SK-N-SH (cell line): ENCODE measurements at regions not wholly inside any gene's neighbourhood (a gene's known extent, or its start where the extent isn't known, plus 50 kb on each side); places are given as distances from the start of the nearest gene placed in this dataset.

Source experiments
- CTCF ChIA-PET: fragments of 300-600, 350-600 bp; formaldehyde crosslinking; extraction: SDS; loops from one replicate; lab custom pipeline; 2021; lab: Yijun Ruan, JAX
- POLR2A ChIA-PET: fragments of 350-600 bp; sonication (Branson Sonifier 250); formaldehyde crosslinking; extraction: SDS; loops from one replicate; lab custom pipeline; 2020; ENCODE audit warnings: antibody characterized with exemption, inconsistent platforms; lab: Yijun Ruan, JAX
- DNase-seq: peaks from one replicate; pipeline ENCODE4 v3.0.0; 2012
- H2AFZ ChIP-seq: fragments of 200-600 bp; sonication (generic); 2 replicates; pipeline ENCODE4 v1.8.1; 2016; ENCODE audit warnings: antibody characterized with exemption, mild to moderate bottlenecking, low read depth
- H3F3A ChIP-seq: fragments of 200-600 bp; sonication (generic); replicated peaks from 2 replicates; pipeline ENCODE3; 2016; ENCODE audit warnings: antibody characterized with exemption, mild to moderate bottlenecking; ENCODE audit not compliant: insufficient read depth
- H3K27ac ChIP-seq, 2 experiments: fragments of 200-500 bp in 1 of 2; fragments of 200-600 bp in 1 of 2; sonication (Bioruptor generic) in 1 of 2; sonication (generic), shearing (Covaris generic) in 1 of 2; 2 replicates each; pipeline versions ENCODE4 v1.5.1 to v1.6.1; 2014 to 2016; ENCODE audit warnings: low read depth in 2 of 2, inconsistent platforms in 1 of 2, low read length in 1 of 2, mild to moderate bottlenecking in 1 of 2, mixed read lengths in 1 of 2
- H3K27me3 ChIP-seq: fragments of 200-600 bp; sonication (generic), shearing (Covaris generic); 2 replicates; pipeline ENCODE4 v1.6.1; 2016; ENCODE audit warnings: mixed run types; ENCODE audit not compliant: insufficient read depth
- H3K36me3 ChIP-seq, 2 experiments: fragments of 200-500 bp in 1 of 2; fragments of 200-600 bp in 1 of 2; sonication (Bioruptor generic) in 1 of 2; sonication (generic) in 1 of 2; replicated peaks in 1 of 2; 2 replicates each; pipeline versions ENCODE3 to v1.5.1; 2014 to 2016; ENCODE audit warnings: low read length in 1 of 2, mild to moderate bottlenecking in 1 of 2; ENCODE audit not compliant: insufficient read depth in 2 of 2, control insufficient read depth in 1 of 2
- H3K4me1 ChIP-seq, 2 experiments: fragments of 200-500 bp in 1 of 2; fragments of 200-600 bp in 1 of 2; sonication (Bioruptor generic) in 1 of 2; sonication (generic), shearing (Covaris generic) in 1 of 2; 2 replicates each; pipeline versions ENCODE4 v1.5.1 to v1.6.1; 2014 to 2016; ENCODE audit warnings: low read depth in 1 of 2, low read length in 1 of 2, mixed run types in 1 of 2; ENCODE audit not compliant: insufficient read depth in 2 of 2, control insufficient read depth in 1 of 2
- H3K4me2 ChIP-seq: fragments of 200-600 bp; sonication (generic), shearing (Covaris generic); 2 replicates; pipeline ENCODE4 v1.6.1; 2017; ENCODE audit warnings: mixed run types
- H3K4me3 ChIP-seq, 2 experiments: fragments of 200-500 bp in 1 of 2; fragments of 200-600 bp in 1 of 2; sonication (Bioruptor generic) in 1 of 2; sonication (generic), shearing (Covaris generic) in 1 of 2; 2 replicates each; pipeline versions ENCODE4 v1.5.1 to v1.8.1; 2014 to 2016; ENCODE audit warnings: low read depth in 2 of 2, inconsistent platforms in 1 of 2, low read length in 1 of 2, mild to moderate bottlenecking in 1 of 2, mixed read lengths in 1 of 2, moderate library complexity in 1 of 2
- H3K79me2 ChIP-seq: fragments of 200-600 bp; sonication (generic); 2 replicates; pipeline ENCODE4 v1.8.1; 2017; ENCODE audit warnings: mild to moderate bottlenecking; ENCODE audit not compliant: insufficient read depth
- H3K9ac ChIP-seq: fragments of 200-600 bp; sonication (generic); 2 replicates; pipeline ENCODE4 v1.6.1; 2017; ENCODE audit warnings: mixed run types
- H3K9me2 ChIP-seq: fragments of 200-600 bp; sonication (generic); 2 replicates; pipeline ENCODE4 v1.6.1; 2017; ENCODE audit warnings: mixed run types
- H3K9me3 ChIP-seq: fragments of 200-600 bp; sonication (generic); 2 replicates; pipeline ENCODE4 v1.6.1; 2017; ENCODE audit warnings: mixed run types, mild to moderate bottlenecking, moderate library complexity
- H4K20me1 ChIP-seq: fragments of 200-600 bp; sonication (generic); 2 replicates; pipeline ENCODE4 v1.6.1; 2017; ENCODE audit warnings: mild to moderate bottlenecking, mixed run types; ENCODE audit not compliant: insufficient read depth
- CHD2 ChIP-seq: fragments of 150-350 bp; IDR thresholded peaks from 2 replicates; pipeline ENCODE4 v1.6.1; 2018; ENCODE audit warnings: low read length; ENCODE audit not compliant: partially characterized antibody
- EP300 ChIP-seq, 2 experiments: IDR thresholded peaks; 2 replicates each; pipeline versions ENCODE4 v1.4.0 to v1.6.1; 2012; ENCODE audit warnings: borderline replicate concordance in 1 of 2, low read depth in 1 of 2, low read length in 1 of 2
- FOXJ3 ChIP-seq: sonication (generic); formaldehyde crosslinking; IDR thresholded peaks from 2 replicates; pipeline ENCODE4 v1.5.1; 2020; ENCODE audit warnings: mild to moderate bottlenecking, missing genetic modification reagents
- FOXM1 ChIP-seq: IDR thresholded peaks from 2 replicates; pipeline ENCODE4 v1.4.0; 2012; ENCODE audit warnings: low read depth, mild to moderate bottlenecking
- GABPA ChIP-seq: IDR thresholded peaks from 2 replicates; pipeline ENCODE4 v1.4.0; 2012; ENCODE audit warnings: low read depth, mild to moderate bottlenecking
- JUND ChIP-seq: IDR thresholded peaks from 2 replicates; pipeline ENCODE4 v1.4.0; 2012
- MAX ChIP-seq: IDR thresholded peaks from 2 replicates; pipeline ENCODE4 v1.4.0; 2012; ENCODE audit warnings: low read depth
- MEF2A ChIP-seq: IDR thresholded peaks from 2 replicates; pipeline ENCODE4 v1.4.0; 2012; ENCODE audit warnings: low read depth, borderline replicate concordance
- MXI1 ChIP-seq: IDR thresholded peaks from 2 replicates; pipeline ENCODE4 v1.6.1; 2012; ENCODE audit warnings: mild to moderate bottlenecking, low read depth, low read length, improper control_type of control experiment
- PBX3 ChIP-seq: IDR thresholded peaks from 2 replicates; pipeline ENCODE4; 2012
- RCOR1 ChIP-seq: fragments of 150-350 bp; IDR thresholded peaks from 2 replicates; pipeline ENCODE4 v1.6.1; 2017; ENCODE audit warnings: antibody characterized with exemption, low read length
- RXRA ChIP-seq: IDR thresholded peaks from 2 replicates; pipeline ENCODE4 v1.4.0; 2012; ENCODE audit warnings: low read depth, mild to moderate bottlenecking, borderline replicate concordance
- SMC3 ChIP-seq: IDR thresholded peaks from 2 replicates; pipeline ENCODE4 v1.6.1; 2012; ENCODE audit warnings: low read depth, low read length, improper control_type of control experiment
- TCF12 ChIP-seq: IDR thresholded peaks from 2 replicates; pipeline ENCODE4 v1.4.0; 2012
- TEAD4 ChIP-seq: IDR thresholded peaks from 2 replicates; pipeline ENCODE4 v1.4.0; 2012; ENCODE audit warnings: mild to moderate bottlenecking, borderline replicate concordance; ENCODE audit not compliant: insufficient read depth
- USF2 ChIP-seq: fragments of 150-350 bp; IDR thresholded peaks from 2 replicates; pipeline ENCODE4 v1.6.1; 2017; ENCODE audit warnings: antibody characterized with exemption, low read length, low read depth, borderline replicate concordance
- ZBTB33 ChIP-seq: IDR thresholded peaks from 2 replicates; pipeline ENCODE4 v1.4.0; 2012; ENCODE audit warnings: low read depth, borderline replicate concordance
- WGBS: methylation state at CpG from one replicate; pipeline ENCODE4 v1.1.6; 2017; ENCODE audit warnings: low lambda C conversion rate; 5-methylcytosine and 5-hydroxymethylcytosine counted together

GRCh38 chr11:37500425-37500824 is 902.4 kb upstream of the RAG2 start:
- H3K4me2 ChIP-seq = no peak overlapping the region
- CTCF ChIA-PET = no interaction called here
- H3K27ac ChIP-seq = no peak overlapping the region
- H4K20me1 ChIP-seq = no peaks in the 10 kb centered on the region
- H3K9ac ChIP-seq = no peak overlapping the region
- no peaks in the 10 kb centered on the region for H3K27me3 ChIP-seq
- TF ChIP-seq MXI1 (no peak), JUND (no peak), PBX3 (no peak), CHD2 (no peak), EP300 (IDR thresholded peaks at IDR 0.05; ENCODE audit: borderline replicate concordance in 1 of 2, low read depth in 1 of 2, low read length in 1 of 2) (no peak), RXRA (no peak), SMC3 (no peak), USF2 (no peak), MEF2A (no peak), ZBTB33 (no peak), MAX (no peak), TCF12 (no peak)
- H3K4me1 ChIP-seq = peaks cover 0 to 44% of the 10 kb centered on the region in 2 experiments; a peak in 2 of 4 replicates
- no peaks in the 10 kb centered on the region for H3K36me3 ChIP-seq
- no peak overlapping the region for H2AFZ ChIP-seq
- no peak for DNase-seq
- no peak overlapping the region for H3K4me3 ChIP-seq
- 31% methylated on average over 2 of the region's 2 CpGs for WGBS
- H3F3A ChIP-seq = peaks cover 26% of the 10 kb centered on the region
- H3K9me2 ChIP-seq = no peaks in the 10 kb centered on the region
- POLR2A ChIA-PET = no interaction called here
- no peaks in the 10 kb centered on the region for H3K79me2 ChIP-seq
- H3K9me3 ChIP-seq = no peaks in the 10 kb centered on the region

- no peak for DNase-seq
- H3F3A ChIP-seq = peaks cover 3% of the 10 kb centered on the region
- CTCF ChIA-PET = no interaction called here
- no peak overlapping the region for H3K27ac ChIP-seq
- no peak overlapping the region for H3K4me2 ChIP-seq
- H3K9me2 ChIP-seq = no peaks in the 10 kb centered on the region
- no peaks in the 10 kb centered on the region for H3K79me2 ChIP-seq
- no peaks in the 10 kb centered on the region for H3K36me3 ChIP-seq
- no peak overlapping the region for H3K9ac ChIP-seq
- POLR2A ChIA-PET = no interaction called here
- H3K4me1 ChIP-seq = peaks cover 0 to 17% of the 10 kb centered on the region in 2 experiments; a peak in 2 of 4 replicates
- H3K9me3 ChIP-seq = no peaks in the 10 kb centered on the region
- no peaks in the 10 kb centered on the region for H4K20me1 ChIP-seq
- 44% methylated on average over 1 of the region's 1 CpG for WGBS
- H3K4me3 ChIP-seq = no peak overlapping the region
- H3K27me3 ChIP-seq = no peaks in the 10 kb centered on the region
- TF ChIP-seq PBX3 = no peak
- no peak for TF ChIP-seq FOXM1
- no peak for TF ChIP-seq RCOR1
- no peak for TF ChIP-seq FOXJ3 (CRISPR knock-in tag)
- no peak for TF ChIP-seq GABPA
- no peak for TF ChIP-seq MXI1
- TF ChIP-seq SMC3 = no peak
- no peak for TF ChIP-seq JUND
- no peak for TF ChIP-seq TEAD4
- no peak for TF ChIP-seq MEF2A
- H2AFZ ChIP-seq = no peak overlapping the region
Measured at GRCh38 chr11:37497326-37497725, 899.3 kb upstream of the RAG2 start.
